ENCODE measurements at regions not wholly inside any gene's neighbourhood (a gene's known extent, or its start where the extent isn't known, plus 50 kb on each side); places are given as distances from the start of the nearest gene placed in this dataset.
"Not testable (repeated sequence)": the region's sequence is repeated elsewhere in the genome, so short reads cannot be mapped to it uniquely, and the experiment has no call there.

DNA sequence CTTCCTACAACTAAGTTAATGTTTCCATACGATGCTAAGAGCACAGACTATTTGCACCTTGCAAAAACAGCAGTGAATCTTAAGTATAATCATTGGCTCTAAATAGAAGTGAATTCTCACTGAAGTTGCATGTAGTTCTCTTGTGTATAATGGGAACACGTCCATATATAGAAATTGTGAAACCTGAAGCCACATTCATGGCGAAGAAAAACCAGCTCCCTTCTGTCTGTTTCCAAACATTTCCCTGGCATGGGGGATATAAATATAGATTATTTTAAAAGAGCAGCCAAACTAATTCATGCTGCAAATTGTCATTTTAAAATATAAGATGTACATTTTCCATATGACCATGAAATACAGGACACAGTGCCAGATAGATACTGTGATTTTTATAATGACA lies 71.1 kb downstream of the TRAM1L1 start:
- no peak for DNase-seq (ENCODE audit: low spot score)

DNA sequence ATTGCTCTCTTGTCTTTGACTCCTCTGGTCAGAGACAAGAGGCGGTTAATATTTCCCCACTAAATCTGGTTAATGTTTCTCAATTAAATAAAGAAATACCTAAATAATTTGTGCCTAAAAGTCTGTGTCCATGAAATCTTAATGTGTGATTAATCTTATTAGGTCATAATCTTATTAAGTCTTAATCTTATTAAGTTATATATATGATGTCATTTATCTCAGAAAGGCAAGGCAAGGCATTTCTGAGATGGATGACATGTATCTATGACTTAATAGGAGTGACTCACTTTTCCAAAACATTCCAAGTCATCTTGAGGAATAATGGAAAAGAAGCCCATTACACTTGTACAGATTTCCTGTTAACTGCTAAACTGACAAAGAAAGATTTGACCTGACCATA lies 74.7 kb downstream of the TRAM1L1 start:
- DNase-seq (ENCODE audit: low spot score) = no peak

DNA sequence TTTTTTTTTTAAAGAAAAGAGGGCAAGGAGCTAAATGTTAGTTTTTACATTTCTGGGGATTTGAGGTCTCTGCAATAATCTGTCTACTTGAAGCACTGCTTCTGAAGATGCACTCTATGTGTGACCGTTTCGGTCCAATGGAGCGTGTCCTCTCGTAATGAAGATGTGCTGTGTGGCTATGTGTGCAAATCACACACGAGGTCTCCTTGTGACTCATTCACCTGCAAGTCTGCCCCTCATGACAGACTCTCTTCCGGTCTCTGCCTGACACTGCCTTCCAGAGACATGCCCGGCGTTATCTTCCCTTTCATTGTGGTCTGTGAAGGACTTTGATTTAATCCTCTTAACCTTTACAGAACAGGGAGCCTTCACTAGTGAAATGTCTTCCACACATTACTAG lies 84.3 kb downstream of the TRAM1L1 start:
- no peak for DNase-seq (ENCODE audit: low spot score)

DNA sequence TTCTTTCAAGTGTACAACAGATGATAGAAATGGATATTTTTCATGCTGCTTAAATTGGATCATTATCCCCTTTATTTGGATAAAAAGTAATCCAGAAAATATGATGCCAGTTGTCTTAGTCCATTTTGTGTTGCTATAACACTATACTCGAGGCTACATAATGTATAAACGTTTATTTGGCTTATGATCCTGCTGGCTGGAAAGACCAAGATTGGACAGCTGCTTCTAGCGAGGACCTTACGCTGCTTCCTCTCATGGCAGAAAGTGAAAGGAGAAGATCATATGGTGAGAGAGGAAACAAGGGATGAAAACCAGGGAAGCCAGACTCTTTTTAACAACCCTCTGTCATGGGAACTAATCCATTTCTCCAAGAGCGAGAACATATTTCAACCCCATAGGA lies 102.7 kb downstream of the TRAM1L1 start:
- no peak for DNase-seq (ENCODE audit: low spot score)

DNA sequence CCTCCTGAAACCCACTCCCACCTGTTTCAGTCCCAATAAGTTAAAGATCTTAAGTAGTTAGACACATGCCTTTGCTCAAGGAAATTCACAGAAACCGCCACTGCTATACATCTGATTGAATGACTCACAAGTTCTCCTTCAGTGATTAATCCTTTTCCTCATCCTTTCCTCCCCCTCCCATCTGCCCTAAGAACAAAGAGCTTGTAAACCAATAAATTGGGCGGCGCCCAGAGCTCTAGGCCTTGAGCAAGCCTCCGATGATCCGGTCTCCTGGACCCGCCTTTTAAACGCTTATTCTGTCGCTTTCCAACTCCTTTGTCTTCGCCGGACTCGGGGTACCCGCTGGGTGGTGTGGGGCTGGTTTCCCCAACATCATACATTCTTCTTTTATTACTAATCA lies 104.9 kb downstream of the TRAM1L1 start:
- not testable (repeated sequence) for DNase-seq (ENCODE audit: low spot score)

DNA sequence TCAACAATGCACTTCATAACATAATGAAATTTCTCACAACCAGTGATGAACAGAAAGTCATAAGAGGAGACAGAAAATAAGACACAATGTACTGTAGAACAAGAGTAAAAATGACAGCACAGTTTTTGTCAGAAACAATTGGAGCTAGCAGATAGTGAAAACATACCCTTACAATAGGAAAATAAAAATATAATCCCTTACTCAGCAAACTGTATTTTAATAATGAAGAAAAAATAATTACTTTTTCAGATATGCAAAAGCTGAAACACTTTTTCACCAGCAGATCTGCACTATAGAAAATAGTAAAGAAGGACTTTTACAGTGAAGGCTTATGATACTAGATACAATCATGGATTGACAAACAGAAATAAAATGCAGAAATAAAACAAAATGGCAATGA lies 126.3 kb downstream of the TRAM1L1 start:
- no peak for DNase-seq (ENCODE audit: low spot score)

DNA sequence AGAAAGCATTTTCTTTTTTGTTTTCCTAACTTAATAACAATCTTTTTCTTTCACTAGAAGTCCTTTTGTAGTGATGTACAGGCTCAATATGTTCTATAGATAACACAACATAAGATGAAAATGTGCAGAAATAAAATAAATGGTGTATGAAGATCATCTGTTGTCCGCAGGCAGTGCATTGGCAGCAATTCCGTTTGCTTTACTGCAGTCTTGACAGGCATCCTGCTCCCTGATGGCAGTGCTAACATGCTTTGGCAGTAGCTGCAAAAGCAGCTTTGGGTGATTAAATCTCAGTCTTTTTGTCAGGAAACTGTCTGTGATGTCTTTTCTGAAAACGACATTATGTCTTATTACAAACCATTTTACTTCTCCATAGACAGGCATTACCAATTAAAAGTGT lies 131.4 kb downstream of the TRAM1L1 start:
- DNase-seq (ENCODE audit: low spot score) = no peak

DNA sequence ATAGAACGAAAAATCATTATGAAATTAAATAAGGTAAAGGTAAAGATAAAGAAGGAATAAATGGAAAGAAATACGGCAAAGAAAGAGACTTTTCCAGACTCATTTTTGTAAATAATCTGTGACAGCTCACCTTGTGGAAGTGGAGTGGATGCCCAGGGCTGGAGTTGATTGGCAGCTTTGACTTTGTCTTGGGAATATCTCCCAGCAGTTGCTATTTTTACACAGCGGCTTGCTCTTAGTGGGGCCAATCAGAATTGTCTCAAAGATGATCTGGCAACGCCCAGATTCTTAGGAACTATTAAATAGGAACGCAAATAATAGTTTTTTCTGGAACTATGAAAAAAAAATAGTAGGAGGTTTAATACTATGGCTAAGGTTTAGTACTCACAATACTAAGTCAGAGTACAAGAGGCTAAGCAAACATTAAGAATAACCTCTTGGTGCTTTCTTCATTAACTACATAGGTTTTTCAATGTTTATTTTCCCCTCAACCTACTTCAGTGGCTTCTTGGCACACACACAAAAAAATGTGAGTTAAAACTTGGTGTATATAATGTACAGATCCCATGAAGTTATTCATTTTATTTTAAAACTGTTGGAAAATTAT lies 132.7 kb downstream of the TRAM1L1 start:
- no peak for DNase-seq (ENCODE audit: low spot score)

DNA sequence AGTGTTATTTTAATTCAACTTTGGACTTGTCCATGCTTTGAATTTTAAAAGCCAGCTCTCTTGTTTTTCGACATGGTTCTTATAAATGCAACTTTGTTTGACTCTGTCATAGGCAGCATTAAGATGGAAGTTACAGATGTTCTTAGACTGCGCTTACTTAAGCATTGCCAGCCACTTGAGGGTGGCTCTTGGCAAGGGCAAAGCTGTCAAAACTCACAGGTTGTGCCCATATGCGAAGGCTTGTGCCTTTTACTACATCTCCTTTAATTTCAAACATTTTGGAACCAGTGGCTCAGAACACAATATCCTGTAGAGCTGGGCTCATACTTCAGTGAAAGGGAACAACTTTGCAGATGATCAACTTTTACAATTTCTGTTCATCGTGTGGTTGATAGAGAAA lies 135.5 kb downstream of the TRAM1L1 start:
- no peak for DNase-seq (ENCODE audit: low spot score)

DNA sequence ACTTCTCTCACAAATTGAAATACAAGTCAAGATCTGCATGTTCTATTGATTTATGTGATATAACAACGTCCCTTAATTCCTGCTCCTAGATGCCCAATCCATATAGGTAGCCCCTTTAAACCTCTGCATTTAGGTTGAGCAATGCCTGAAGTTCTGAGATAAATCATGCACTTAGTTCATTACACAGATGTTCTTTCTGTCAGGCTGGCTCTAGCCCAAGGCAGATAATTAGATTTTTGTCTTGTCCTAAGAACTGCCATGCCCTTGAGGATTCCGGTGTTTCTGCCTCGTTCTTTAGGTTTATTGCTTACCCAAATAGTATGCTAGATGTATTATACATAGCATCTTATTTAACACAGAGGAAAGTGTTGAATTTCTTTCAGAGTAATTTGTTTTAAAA lies 143.1 kb downstream of the TRAM1L1 start:
- DNase-seq (ENCODE audit: low spot score) = no peak

DNA sequence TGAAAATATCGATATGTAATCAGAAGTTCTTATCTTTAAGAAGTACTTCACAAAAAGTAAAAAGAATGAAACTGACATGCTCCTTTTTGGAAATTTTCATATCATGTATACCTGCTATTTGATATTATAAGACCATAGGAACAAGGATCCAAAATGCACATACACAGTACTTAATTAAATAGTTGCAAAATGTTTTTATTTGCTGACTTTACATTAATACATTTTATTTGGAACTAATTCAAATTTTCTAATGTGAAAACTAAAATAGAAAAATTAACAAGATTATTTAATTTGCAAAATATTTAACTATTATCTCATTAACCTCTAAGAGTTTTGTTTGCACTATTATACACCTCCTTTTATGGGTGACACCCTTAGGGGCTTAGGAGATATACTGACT lies 155.0 kb downstream of the TRAM1L1 start:
- DNase-seq (ENCODE audit: low spot score) = no peak

DNA sequence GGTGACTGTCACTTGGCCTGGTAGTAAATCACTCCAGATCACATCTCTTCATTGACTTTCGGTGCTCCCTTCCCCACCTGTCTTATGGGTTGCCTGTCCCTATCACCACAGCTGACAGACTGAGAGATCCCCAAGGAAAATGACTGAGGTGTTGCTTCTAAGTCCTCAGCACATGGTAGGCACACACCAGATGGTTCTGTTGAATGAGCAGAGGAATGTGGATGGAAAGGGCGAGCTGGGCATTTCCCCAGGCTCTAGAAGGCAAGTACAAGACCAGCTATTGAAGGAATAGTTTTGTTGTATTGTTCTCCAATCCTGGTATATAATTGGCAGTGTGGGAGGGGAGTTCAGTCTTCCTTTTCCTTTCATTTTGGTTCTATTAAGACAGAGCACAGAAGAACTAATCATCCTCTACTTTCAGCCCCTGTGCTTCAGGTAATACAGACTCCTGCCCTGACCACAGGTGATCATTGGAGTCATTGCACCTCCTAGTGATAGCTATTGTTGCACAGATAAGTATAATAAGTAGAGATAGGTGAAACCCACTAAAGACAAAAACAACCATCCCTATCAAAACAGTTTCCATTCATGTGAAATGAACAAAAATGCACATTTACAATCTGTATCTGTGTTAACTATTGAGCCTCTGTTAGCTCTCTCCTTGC lies 158.6 kb downstream of the TRAM1L1 start:
- DNase-seq (ENCODE audit: low spot score) = no peak

DNA sequence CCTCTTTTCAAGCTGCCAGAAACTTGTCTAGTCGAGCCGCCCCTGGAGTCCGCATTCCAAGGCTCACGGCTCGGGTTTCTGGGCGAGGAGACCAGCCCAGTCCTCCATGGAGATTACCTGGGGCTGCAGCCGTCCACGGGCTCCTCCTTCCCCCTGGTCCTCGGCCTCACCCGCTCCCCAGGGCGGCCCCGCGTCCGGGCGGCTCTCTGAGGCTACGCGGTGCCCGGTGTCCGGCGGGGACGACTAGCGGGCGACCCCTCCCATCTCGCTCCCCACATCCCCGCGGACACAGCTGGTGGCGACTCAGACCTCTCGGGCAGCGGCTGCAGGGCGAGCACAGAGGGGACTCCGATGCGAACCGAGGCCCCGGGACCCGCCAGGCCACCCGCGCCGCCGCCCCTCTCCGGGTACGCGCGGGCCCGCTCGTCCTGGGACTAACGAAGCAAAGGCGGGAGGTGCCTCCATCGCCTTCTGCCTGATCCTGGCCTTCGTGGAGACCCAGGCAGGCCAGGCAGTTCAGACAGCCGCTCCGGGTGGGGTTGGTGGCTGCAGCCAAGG lies 159.4 kb downstream of the TRAM1L1 start:
- DNase-seq (ENCODE audit: low spot score) = peak; percentile 84

DNA sequence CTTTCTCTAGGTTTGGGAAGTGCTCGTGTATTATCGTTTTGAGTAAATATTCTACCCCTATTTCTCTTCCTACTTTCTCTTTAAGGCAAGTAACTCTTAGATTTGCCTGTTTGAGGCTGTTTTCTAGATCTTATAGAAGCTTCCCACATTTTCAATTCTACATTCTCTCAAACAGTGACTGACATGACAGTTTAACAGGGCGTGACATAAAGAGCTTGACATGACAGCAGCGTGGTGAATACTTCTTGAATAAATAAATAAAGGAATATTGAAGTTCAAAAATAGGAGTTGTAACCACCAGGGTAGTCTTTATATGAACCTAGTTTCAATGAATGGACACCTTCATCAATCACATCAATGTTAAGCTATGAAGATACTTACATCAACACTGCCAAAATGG lies 162.0 kb downstream of the TRAM1L1 start:
- DNase-seq (ENCODE audit: low spot score) = no peak

DNA sequence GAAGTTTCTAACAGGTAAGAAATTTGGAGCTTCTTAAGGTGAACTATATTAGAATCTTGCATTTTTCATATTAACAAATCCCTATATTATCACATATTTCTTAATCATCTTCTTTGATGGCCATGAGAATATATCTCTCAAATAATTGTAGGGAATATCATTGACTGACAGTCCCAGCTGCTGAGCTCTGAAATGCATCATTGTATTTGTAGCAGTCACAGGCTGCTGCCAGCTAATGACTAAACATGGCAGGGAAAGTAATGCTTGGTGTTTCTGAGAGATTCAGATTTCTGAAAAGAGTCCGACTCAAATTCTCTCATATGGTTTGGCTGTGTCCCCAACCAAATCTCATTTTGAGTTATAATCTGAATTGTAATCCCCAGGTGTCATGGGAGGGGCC lies 171.9 kb downstream of the TRAM1L1 start:
- no peak for DNase-seq (ENCODE audit: low spot score)

DNA sequence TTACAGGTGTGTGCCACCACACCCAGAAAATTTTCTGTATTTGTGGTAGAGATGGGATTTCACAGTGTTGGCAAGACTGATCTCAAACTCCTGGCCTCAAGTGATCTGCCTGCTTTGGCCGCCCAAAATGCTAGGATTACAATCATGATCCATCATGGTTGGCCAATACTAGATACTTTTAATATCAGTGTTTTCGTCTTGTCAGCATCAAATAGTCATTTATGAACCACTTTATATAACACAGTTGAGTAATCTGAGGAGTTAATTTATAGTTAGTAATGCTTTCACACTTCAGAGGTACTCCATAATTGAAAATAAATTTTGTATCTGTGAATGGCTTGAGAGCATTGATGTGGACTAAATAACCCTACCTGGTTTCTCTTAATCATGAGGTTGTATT lies 178.6 kb downstream of the TRAM1L1 start:
- DNase-seq (ENCODE audit: low spot score) = no peak

DNA sequence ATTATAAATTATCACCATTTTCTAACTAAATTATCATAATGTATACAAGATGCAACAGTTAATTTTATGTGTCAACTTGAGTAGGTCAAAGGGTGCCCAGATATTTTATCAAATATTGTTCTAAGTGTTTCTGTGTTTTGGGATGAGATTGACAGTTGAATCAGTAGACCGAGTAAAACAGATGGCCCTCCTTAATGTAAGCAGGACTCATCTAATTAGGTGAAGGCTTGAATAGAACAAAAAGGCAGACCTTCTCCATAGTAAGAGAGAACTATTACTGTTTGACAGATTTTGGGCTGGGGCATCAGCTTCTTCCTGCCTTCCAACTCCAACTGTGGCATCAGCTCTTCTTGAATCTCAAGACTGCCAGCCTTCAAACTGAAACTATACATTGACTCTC lies 185.8 kb downstream of the TRAM1L1 start:
- no peak for DNase-seq (ENCODE audit: low spot score)

DNA sequence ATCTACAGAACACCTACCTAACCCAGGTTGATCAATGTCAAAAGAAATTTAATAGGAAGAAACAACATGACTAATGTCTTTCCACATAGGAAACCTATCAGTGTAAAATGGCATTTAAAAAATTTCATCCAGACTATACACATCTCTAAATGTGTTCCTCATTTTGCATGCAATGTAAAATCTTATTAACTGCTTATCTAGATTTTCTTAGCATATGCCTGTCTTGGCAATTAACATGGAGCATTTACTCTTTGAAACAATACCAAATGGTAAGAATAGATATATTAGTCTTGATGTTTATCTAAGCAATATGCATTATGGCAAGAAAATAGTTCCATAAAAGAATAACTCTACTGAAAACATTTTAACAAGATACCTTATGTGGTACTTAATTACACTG lies 199.8 kb downstream of the TRAM1L1 start:
- DNase-seq (ENCODE audit: low spot score) = no peak

DNA sequence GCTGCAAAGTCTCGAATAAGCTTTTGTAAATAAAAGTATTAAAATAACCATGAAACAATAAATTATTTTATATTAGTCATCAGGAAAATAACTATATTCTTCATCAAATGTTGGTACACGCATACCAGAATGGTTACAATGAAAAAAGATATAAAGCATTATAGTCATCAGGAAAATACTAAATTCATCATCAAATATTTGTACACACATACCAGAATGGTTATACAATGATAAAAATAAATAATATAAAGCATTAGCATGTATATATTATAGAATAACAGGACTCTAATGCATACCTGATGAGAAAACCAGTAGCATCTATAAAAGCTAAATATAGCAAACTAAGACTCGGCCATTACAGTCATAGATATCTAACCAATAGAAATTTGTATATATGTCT lies 202.9 kb downstream of the TRAM1L1 start:
- DNase-seq (ENCODE audit: low spot score) = no peak

DNA sequence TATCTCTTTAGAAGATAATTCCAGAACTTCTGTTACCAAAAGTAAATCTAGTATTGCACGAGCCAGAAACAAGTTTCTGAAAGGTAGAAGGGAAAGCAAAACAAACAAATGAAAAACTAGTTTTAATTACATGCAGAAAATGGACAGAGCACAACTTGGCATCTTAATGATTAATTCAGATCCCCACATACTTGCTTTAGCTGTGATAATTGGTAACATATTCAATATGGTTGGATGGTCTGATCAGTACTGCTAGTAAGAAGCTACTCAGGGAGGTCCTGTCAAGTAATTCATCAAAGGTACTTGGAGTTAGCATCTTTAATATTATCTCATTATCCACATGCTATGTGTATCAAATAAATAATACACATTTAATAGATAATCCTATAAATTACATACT lies 204.3 kb downstream of the TRAM1L1 start:
- DNase-seq (ENCODE audit: low spot score) = no peak

DNA sequence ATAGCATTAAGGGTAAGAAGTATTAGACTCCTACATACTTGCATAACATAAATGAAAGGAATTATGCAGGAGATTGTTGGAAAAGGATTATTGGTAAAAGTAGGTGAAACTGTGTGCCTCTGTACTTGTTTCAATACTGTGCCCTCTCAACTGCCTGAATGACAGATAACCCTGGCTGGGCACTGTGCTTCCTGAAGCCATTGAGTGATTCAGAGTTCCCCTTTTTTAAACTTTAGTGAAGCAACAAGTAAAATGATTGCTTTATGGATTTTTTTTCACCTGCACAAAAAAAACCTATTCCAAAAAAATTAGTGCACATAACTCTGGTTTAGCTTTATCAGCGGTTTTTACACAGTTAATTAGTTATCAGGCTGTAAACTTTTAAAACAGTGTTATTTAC lies 204.8 kb downstream of the TRAM1L1 start:
- no peak for DNase-seq (ENCODE audit: low spot score)

DNA sequence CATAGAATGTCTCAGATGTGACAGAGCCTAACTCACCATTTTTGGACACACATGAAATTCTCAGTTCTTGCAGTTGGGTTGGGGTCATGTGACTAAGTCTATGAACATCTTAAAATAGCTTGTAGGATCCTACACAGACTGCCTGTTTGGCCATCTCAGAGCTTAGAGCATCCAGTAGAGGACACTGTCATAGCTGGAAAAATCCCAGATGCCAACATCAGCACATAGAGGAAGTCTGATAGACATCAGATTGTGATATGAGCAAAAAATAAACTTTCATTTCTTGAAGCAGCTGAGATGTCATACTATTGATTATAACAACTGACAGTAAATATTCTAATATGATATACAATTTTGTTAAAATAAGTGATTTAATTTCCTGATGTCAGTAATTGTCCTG lies 207.1 kb downstream of the TRAM1L1 start:
- DNase-seq (ENCODE audit: low spot score) = no peak

DNA sequence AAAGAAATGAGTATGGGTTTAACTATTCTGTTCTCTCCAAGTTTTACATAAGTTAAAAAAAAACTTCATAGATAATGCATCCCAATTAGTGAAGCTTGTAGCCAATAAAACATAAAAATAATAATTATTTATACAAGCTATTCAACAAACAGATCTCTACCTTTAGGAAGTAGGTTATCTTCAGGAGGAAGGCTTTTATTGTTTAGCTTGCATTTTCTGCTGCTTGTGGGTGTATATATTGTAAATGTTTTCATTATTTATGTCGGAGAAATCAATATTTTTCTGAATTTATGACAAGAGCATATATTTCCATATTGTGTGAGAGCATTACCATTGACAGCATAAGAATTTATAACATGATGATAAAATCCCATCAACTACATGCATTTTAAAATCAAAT lies 208.3 kb downstream of the TRAM1L1 start:
- no peak for DNase-seq (ENCODE audit: low spot score)

DNA sequence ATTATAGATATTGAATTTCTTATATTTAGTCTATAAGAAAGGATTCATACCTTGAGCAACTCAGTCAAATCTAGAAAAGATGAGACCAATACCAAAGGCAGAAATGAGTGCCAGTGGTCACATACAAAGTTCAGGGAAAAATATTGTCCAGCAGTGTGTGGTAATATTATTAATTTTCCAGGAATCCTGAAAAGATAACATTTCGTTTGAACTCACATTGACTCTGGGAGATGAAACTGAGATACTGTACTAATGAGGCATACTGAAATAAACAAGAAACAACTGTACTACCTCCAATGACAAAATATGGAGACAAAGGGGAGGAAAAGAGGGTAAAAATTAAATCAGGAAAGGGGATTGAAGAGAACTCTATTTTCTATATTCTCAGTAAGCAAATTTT lies 212.4 kb downstream of the TRAM1L1 start:
- DNase-seq (ENCODE audit: low spot score) = no peak
